HEK293 (cell line): ENCODE measurements at regions not wholly inside any gene's neighbourhood (a gene's known extent, or its start where the extent isn't known, plus 50 kb on each side); places are given as distances from the start of the nearest gene placed in this dataset.

Experiments used
- CTCF ChIP-seq: fragments of 450-650 bp; formaldehyde crosslinking; IDR thresholded peaks from 2 replicates; pipeline ENCODE4 v1.5.1; 2016; ENCODE audit warnings: missing biosample characterization, missing genetic modification characterization
- PRDM10 ChIP-seq: fragments of 450-650 bp; formaldehyde crosslinking; IDR thresholded peaks from 2 replicates; pipeline ENCODE4 v1.5.1; 2016; ENCODE audit warnings: missing biosample characterization, missing genetic modification characterization
- REST ChIP-seq: fragments of 450-650 bp; formaldehyde crosslinking; IDR thresholded peaks from 2 replicates; pipeline ENCODE4 v1.5.1; 2016; ENCODE audit warnings: missing biosample characterization, missing genetic modification characterization
- SCRT1 ChIP-seq: fragments of 450-650 bp; formaldehyde crosslinking; IDR thresholded peaks from 2 replicates; pipeline ENCODE4 v1.5.1; 2016; ENCODE audit warnings: missing biosample characterization, missing genetic modification characterization, borderline replicate concordance
- ZNF514 ChIP-seq: fragments of 450-650 bp; formaldehyde crosslinking; IDR thresholded peaks from 2 replicates; pipeline ENCODE4 v1.5.1; 2016; ENCODE audit warnings: missing biosample characterization, missing genetic modification characterization
- ZNF658 ChIP-seq: fragments of 450-650 bp; formaldehyde crosslinking; IDR thresholded peaks from 2 replicates; pipeline ENCODE4; 2016; ENCODE audit warnings: missing biosample characterization, missing genetic modification characterization
- ZNF792 ChIP-seq: fragments of 450-650 bp; formaldehyde crosslinking; IDR thresholded peaks from 2 replicates; pipeline ENCODE4 v1.5.1; 2016; ENCODE audit warnings: missing biosample characterization, missing genetic modification characterization

GRCh38 chr6:113103634-113104361 is 753.3 kb upstream of the MARCKS start:
- no peak for TF ChIP-seq PRDM10 (tag by site-specific recombination)
- no peak for TF ChIP-seq ZNF658
- no peak for TF ChIP-seq ZNF514 (tag by site-specific recombination)
- TF ChIP-seq ZNF792 (tag by site-specific recombination) = no peak
- no peak for TF ChIP-seq REST (tag by site-specific recombination)
- no peak for TF ChIP-seq SCRT1 (tag by site-specific recombination)
- no peak for TF ChIP-seq CTCF (tag by site-specific recombination)
